Neural progenitor cell (in vitro differentiated cells): ENCODE measurements at regions not wholly inside any gene's neighbourhood (a gene's known extent, or its start where the extent isn't known, plus 50 kb on each side); places are given as distances from the start of the nearest gene placed in this dataset.

Source experiments
- DNase-seq: peaks from one replicate; pipeline ENCODE4 v3.0.0-alpha.2; 2016; ENCODE audit warnings: low spot score
- H2AFZ ChIP-seq: fragments of 200-600 bp; sonication (generic); replicated peaks from 2 replicates; pipeline ENCODE4 v1.6.1; 2016; ENCODE audit warnings: antibody characterized with exemption
- H3F3A ChIP-seq: fragments of 200-600 bp; sonication (generic); 2 replicates; pipeline ENCODE4 v1.6.1; 2016; ENCODE audit warnings: antibody characterized with exemption, low read depth
- H3K27ac ChIP-seq: fragments of 200-600 bp; sonication (generic); 2 replicates; pipeline ENCODE4 v1.5.1; 2016; ENCODE audit warnings: mild to moderate bottlenecking
- H3K27me3 ChIP-seq: fragments of 200-600 bp; sonication (generic); 2 replicates; pipeline ENCODE4 v1.6.1; 2016; ENCODE audit warnings: mild to moderate bottlenecking, moderate library complexity
- H3K36me3 ChIP-seq: fragments of 200-600 bp; sonication (generic); 2 replicates; pipeline ENCODE4 v1.5.1; 2016
- H3K4me1 ChIP-seq: fragments of 200-600 bp; sonication (generic); 2 replicates; pipeline ENCODE4 v1.6.1; 2016; ENCODE audit warnings: mixed run types
- H3K4me2 ChIP-seq: fragments of 200-600 bp; sonication (generic); 2 replicates; pipeline ENCODE4 v1.6.1; 2016
- H3K4me3 ChIP-seq: fragments of 200-600 bp; sonication (generic); 2 replicates; pipeline ENCODE4 v1.5.1; 2016
- H3K79me2 ChIP-seq: fragments of 200-600 bp; sonication (generic); 2 replicates; pipeline ENCODE4 v1.6.1; 2016; ENCODE audit warnings: low read depth
- H3K9ac ChIP-seq: fragments of 200-600 bp; sonication (generic); 2 replicates; pipeline ENCODE4 v1.6.1; 2016
- H3K9me3 ChIP-seq: fragments of 200-600 bp; sonication (generic); 2 replicates; pipeline ENCODE4 v1.5.1; 2016; ENCODE audit warnings: low read depth
- H4K20me1 ChIP-seq: fragments of 200-600 bp; sonication (generic); 2 replicates; pipeline ENCODE4 v1.6.1; 2016; ENCODE audit warnings: low read depth
- H3K27ac Mint-ChIP-seq: 3 replicates; pipeline ENCODE4 v1.8.0; 2021; ENCODE audit warnings: mixed read lengths
- H3K27me3 Mint-ChIP-seq: 2 replicates; pipeline ENCODE4 v1.8.0; 2022; ENCODE audit warnings: low read depth, mild to moderate bottlenecking, inconsistent platforms, moderate library complexity, mixed read lengths; ENCODE audit not compliant: insufficient read depth
- H3K36me3 Mint-ChIP-seq: 3 replicates; pipeline ENCODE4 v1.8.0; 2021; ENCODE audit warnings: mixed read lengths
- H3K4me1 Mint-ChIP-seq: 3 replicates; pipeline ENCODE4 v1.8.0; 2021; ENCODE audit warnings: mixed read lengths
- H3K4me3 Mint-ChIP-seq: 3 replicates; pipeline ENCODE4 v1.8.0; 2021; ENCODE audit warnings: mild to moderate bottlenecking, moderate library complexity, mixed read lengths
- H3K9me3 Mint-ChIP-seq: 3 replicates; pipeline ENCODE4 v1.8.0; 2020; ENCODE audit warnings: mixed read lengths
- CTCF ChIP-seq: fragments of 200-600 bp; sonication (generic); IDR thresholded peaks from 2 replicates; pipeline ENCODE4 v1.5.1; 2017; ENCODE audit warnings: antibody characterized with exemption, mild to moderate bottlenecking
- EZH2 ChIP-seq: fragments of 200-600 bp; sonication (generic); IDR thresholded peaks from 2 replicates; pipeline ENCODE4 v1.6.1; 2017; ENCODE audit warnings: antibody characterized with exemption, mild to moderate bottlenecking, moderate library complexity
- EZH2phosphoT487 ChIP-seq: fragments of 200-600 bp; sonication (generic); IDR thresholded peaks from 2 replicates; pipeline ENCODE4 v1.6.1; 2017; ENCODE audit warnings: antibody characterized with exemption

GRCh38 chr7:3128857-3129490 lies 85.3 kb upstream of the CARD11 start:
- H3K4me1 ChIP-seq: no peaks in the 10 kb centered on the region
- no peak overlapping the region for H3K4me3 ChIP-seq
- no peak overlapping the region for H3K27ac ChIP-seq
- Mint-ChIP-seq H3K27me3 (peaks cover 9% of the 10 kb centered on the region), H3K4me1 (peaks cover 12% of the 10 kb centered on the region), H3K27ac (no peak overlapping the region), H3K9me3 (peaks cover 5% of the 10 kb centered on the region), H3K36me3 (no peaks in the 10 kb centered on the region), H3K4me3 (no peak overlapping the region)
- H3K36me3 ChIP-seq: no peaks in the 10 kb centered on the region
- H3K9ac ChIP-seq: no peak overlapping the region
- H3F3A ChIP-seq: no peaks in the 10 kb centered on the region
- H3K4me2 ChIP-seq: no peak overlapping the region
- no peaks in the 10 kb centered on the region for H4K20me1 ChIP-seq
- no peaks in the 10 kb centered on the region for H3K27me3 ChIP-seq
- DNase-seq: no peak
- no peak overlapping the region for H2AFZ ChIP-seq
- H3K79me2 ChIP-seq: no peaks in the 10 kb centered on the region
- TF ChIP-seq EZH2phosphoT487: no peak
- TF ChIP-seq EZH2: no peak
- TF ChIP-seq CTCF: no peak
- H3K9me3 ChIP-seq: no peaks in the 10 kb centered on the region

GRCh38 chr7:3133811-3134385 lies 90.2 kb upstream of the CARD11 start:
- H3K9me3 ChIP-seq: no peaks in the 10 kb centered on the region
- H3K36me3 Mint-ChIP-seq: no peaks in the 10 kb centered on the region
- H3K4me3 ChIP-seq: no peak overlapping the region
- no peak overlapping the region for H3K4me2 ChIP-seq
- peaks cover 15% of the 10 kb centered on the region for H3K4me1 Mint-ChIP-seq
- peaks cover 6% of the 10 kb centered on the region for H3K4me1 ChIP-seq
- peaks cover 10% of the 10 kb centered on the region for H3K9me3 Mint-ChIP-seq
- H3K27me3 Mint-ChIP-seq: peaks cover 12% of the 10 kb centered on the region
- no peaks in the 10 kb centered on the region for H3K27me3 ChIP-seq
- H4K20me1 ChIP-seq: no peaks in the 10 kb centered on the region
- no peaks in the 10 kb centered on the region for H3K79me2 ChIP-seq
- no peak for TF ChIP-seq CTCF
- TF ChIP-seq EZH2phosphoT487: no peak
- TF ChIP-seq EZH2: no peak
- H3K9ac ChIP-seq: no peak overlapping the region
- H3F3A ChIP-seq: no peaks in the 10 kb centered on the region
- no peak overlapping the region for H2AFZ ChIP-seq
- H3K36me3 ChIP-seq: no peaks in the 10 kb centered on the region
- no peak overlapping the region for H3K4me3 Mint-ChIP-seq
- H3K27ac ChIP-seq: no peak overlapping the region
- H3K27ac Mint-ChIP-seq: no peak overlapping the region
- DNase-seq: no peak

GRCh38 chr7:3134745-3135144 lies 91.1 kb upstream of the CARD11 start:
- H3K9ac ChIP-seq: no peak overlapping the region
- no peak for DNase-seq
- H3K9me3 ChIP-seq: no peaks in the 10 kb centered on the region
- peaks cover 9% of the 10 kb centered on the region for H3K9me3 Mint-ChIP-seq
- no peak overlapping the region for H3K27ac Mint-ChIP-seq
- H4K20me1 ChIP-seq: no peaks in the 10 kb centered on the region
- TF ChIP-seq CTCF (no peak), EZH2 (no peak), EZH2phosphoT487 (no peak)
- no peaks in the 10 kb centered on the region for H3F3A ChIP-seq
- no peaks in the 10 kb centered on the region for H3K79me2 ChIP-seq
- H3K27ac ChIP-seq: no peak overlapping the region
- H3K36me3 ChIP-seq: no peaks in the 10 kb centered on the region
- H2AFZ ChIP-seq: peak overlapping the region; percentile 26
- no peaks in the 10 kb centered on the region for H3K27me3 ChIP-seq
- no peak overlapping the region for H3K4me3 Mint-ChIP-seq
- no peak overlapping the region for H3K4me2 ChIP-seq
- H3K4me1 ChIP-seq: peaks cover 6% of the 10 kb centered on the region
- peaks cover 16% of the 10 kb centered on the region for H3K4me1 Mint-ChIP-seq
- H3K36me3 Mint-ChIP-seq: no peaks in the 10 kb centered on the region
- no peak overlapping the region for H3K4me3 ChIP-seq
- peaks cover 10% of the 10 kb centered on the region for H3K27me3 Mint-ChIP-seq
